HG02759 (cell line): ENCODE measurements at regions not wholly inside any gene's neighbourhood (a gene's known extent, or its start where the extent isn't known, plus 50 kb on each side); places are given as distances from the start of the nearest gene placed in this dataset.

ENCODE experiments used
- ATAC-seq: cut with Tn5 transposase; IDR thresholded peaks from one replicate; pipeline ENCODE4 v1.9.1; 2021; ENCODE audit warnings: mild to moderate bottlenecking, moderate library complexity; ENCODE audit not compliant: unreplicated experiment

DNA sequence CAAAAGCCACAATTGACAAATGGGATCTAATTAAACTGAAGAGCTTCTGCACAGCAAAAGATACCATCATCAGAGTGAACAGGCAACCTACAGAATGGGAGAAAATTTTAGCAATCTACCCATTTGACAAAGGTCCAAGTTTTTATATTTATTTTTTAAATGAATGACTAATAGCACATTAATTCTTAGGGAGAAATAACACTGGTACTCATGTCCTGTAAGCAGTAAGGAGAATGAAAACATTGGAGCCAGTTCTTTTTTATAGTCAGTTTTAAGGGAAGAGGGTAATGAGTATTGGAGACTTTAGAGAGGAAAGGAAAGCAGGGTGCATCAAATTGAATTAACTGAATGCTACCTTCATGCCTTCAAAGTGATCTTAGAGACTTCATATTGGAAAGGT, 404.7 kb upstream of the TGFBR2 start:
- ATAC-seq = no peak

DNA sequence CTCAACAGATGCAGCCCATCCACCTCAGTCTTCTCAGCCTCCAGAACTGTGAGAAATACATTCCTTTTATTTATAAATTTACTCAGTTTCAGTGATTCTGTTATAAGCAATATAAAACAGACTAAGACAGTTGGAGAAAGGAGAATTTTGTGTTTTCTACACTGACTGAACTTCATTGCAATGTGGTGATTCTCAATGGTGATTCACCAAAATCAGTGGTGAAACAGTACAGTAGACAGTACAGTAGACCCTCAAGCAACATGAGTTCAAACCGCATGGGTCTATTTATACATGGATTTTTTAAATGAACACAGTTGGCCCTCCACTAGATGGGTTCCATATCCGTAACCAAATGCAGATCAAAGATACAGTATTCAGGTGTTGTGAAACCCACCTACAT, 403.1 kb upstream of the TGFBR2 start:
- ATAC-seq = no peak

GRCh38 chr3:30204126-30204525, 402.3 kb upstream of the TGFBR2 start:
- no peak for ATAC-seq

GRCh38 chr3:30206051-30206450, 400.4 kb upstream of the TGFBR2 start:
- no peak for ATAC-seq

DNA sequence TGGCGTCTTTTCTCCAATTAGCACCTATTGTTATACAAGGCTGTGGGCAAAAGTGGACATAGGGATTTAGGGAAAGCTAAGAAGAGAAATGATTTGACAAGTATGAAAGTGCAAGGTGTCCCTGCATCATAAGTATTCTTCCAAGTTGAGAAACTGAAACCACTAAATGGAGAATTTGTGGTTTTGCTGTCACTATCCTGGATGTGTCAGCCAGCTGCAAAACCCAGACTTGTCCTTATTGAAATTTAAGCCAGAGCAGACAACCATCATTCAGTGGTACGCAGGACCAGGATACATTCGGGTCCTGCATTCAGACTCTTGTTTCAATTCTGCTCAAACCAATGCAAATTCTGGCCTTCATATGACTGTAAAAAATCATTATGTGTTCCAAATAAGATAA, 384.8 kb upstream of the TGFBR2 start:
- ATAC-seq = no peak

GRCh38 chr3:30222441-30222840, 384.0 kb upstream of the TGFBR2 start:
- ATAC-seq = no peak

- ATAC-seq = no peak
These were observed 381.4 kb upstream of the TGFBR2 start for GRCh38 chr3:30225021-30225420.

DNA sequence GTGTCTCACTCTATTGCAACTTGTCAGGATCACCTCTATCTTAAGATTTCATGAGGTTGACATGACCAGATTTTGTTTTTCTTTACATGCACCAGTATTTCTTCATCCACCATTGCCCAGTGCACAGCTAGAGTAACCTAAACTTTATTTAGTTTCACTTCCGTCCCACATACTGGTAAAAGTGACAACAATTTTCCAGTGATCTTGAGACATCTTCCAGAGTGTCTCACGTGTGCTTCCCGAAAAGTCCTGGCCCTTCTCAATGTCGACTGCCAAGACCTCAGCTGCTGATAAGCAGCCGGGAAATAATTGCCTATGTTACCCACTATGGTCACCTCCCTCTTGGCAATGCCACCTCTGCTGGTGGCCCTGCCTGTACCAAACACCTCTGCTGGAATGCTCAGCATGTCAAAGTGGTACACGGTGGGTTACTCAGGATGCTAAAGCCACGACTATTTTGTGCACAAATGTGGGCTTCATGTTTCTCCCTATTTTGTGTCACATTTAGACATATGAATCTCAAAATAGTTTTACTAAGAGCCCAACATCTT, 379.7 kb upstream of the TGFBR2 start:
- no peak for ATAC-seq

- ATAC-seq = no peak
These were observed 378.7 kb upstream of the TGFBR2 start for GRCh38 chr3:30227571-30228301.

DNA sequence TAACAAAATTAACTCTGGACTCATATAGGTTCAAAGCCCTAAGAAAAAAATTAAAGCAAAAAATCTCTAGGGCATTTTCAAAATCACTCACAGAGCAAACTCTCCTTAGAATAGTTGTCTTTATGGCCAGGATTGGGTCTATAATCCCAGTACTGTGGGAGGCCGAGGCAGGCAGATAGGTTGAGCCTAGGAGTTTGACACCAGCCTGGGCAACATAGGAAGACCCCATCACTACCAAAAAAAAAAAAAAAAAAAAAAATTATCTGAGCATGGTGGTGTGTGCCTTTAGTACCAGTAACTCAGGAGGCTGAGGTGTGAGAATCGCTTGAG, 378.1 kb upstream of the TGFBR2 start:
- no peak for ATAC-seq

DNA sequence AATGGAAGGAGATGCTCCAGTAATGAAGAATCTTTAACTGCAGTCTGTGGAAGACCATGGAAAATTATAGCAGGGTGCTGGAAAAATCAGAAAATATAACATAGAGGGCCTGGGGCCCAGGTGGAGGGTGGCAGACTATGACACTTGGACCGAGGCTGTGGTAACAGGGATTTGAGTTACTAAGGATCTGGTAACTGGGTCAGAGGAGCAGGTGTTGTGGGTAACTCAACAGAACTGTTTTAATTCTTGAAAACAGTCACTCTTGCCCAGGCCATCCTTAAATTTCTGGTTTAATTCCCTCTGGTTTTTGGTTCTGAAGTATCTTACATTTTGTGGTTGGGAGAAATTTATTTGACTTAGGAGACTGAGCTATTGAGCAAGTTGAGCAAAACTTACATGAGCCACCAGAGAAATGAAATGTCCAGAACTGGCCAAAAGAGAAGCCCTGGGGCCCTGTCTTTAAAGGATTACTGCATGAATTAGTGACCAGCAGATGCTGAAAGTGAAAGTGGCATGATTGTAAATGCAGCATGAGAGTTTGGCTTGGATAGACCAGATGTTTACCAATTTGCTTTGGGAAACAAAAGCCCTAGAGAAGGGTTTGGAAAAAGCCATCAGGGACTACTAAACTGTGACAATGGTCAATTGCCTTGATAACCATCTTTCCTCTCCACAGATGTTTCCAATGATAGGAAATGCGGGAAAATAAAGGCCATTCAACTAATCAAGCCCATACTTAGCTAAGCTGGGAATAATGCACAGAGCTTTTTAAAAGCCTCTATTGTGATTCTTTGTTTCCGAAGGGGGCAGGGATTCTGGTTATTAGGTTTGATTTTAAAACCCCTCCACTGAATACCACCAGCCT, 374.9 kb upstream of the TGFBR2 start:
- ATAC-seq = no peak

GRCh38 chr3:30232142-30232541, 374.3 kb upstream of the TGFBR2 start:
- no peak for ATAC-seq

DNA sequence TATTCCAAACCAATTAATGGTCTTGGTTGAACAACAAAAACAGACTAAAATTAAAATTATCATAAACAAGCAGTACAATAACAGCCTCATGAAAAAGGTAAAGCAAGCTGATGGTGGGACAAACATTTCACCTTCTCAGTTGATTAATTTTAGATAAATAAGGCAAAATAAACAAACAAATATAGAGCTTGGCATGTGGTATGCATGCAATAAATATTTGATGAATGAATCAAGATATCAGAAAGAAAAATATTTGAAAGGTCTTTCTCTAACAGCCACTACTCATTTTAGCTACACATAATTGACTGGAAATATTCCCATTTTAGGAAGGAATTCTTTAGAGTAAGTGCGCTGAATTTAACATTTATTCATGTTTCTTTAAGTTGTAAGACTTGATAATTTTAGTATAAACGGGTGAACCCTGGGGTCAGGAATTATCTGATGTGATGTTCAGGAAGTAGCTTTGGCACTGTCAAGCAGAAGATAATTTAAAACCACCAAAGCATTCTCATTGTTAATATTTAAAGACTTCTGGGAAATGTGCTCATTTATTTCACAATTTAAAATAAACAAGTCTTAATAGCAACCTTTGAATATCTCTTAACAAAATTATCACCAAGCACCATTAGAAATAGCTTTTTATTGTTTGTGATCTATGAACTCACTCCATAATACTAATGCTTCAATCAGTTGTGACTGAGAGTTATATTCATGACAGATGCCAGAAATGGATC, 372.3 kb upstream of the TGFBR2 start:
- ATAC-seq = no peak

- no peak for ATAC-seq
These were observed 370.4 kb upstream of the TGFBR2 start for GRCh38 chr3:30236011-30236410.

DNA sequence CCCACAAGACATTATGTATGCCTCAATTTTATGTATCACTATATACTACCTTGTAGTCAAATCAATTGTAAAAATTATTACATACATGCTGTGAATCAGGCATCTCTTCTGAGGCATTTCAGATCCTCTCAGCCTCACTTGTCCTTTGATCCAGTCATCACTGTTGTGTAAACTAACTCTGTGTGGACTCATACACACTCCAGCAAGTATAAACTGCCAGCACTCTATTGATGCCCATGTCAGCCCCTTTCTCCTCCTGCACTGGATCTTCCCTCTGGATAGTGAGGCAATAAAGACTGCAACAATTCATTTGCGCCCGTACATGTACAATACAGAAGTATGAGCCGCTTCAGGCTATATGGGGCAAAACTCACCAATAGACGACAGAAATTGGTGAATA, 364.7 kb upstream of the TGFBR2 start:
- no peak for ATAC-seq

DNA sequence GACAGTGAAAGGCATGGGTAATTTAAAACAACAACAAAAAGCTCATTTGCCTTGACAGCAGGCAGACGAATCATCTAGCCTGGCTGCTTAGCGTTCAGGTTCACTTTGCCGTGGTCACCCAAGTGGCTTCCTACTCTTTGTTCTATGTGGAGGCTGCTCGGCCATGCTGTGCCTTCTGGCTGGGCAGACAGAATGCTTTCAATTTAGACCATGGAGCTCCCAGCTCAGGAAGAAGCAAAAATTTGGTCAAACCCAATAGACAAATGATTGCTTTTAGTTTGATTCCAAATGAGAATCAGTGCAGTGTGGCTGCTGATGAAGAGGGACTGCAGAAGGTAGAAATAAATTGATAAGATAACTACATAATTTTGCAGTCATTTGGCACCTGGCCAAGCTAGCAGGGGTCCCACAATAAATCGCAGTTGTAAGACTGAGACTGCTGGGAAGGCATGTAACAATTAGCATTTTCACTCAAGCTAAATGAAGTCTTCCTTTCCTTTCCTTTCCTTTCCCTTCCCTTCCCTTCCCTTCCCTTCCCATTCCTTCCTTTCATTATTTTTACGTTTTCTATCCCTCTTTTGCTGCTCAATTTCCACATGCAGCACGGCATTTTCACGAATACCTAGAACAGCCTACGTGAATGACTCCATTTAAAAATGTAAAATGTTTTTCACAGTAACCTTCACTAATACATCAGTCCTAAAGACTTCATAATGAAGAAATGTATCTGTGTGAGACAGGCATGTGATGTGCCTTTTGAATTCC, 360.4 kb upstream of the TGFBR2 start:
- ATAC-seq = no peak

DNA sequence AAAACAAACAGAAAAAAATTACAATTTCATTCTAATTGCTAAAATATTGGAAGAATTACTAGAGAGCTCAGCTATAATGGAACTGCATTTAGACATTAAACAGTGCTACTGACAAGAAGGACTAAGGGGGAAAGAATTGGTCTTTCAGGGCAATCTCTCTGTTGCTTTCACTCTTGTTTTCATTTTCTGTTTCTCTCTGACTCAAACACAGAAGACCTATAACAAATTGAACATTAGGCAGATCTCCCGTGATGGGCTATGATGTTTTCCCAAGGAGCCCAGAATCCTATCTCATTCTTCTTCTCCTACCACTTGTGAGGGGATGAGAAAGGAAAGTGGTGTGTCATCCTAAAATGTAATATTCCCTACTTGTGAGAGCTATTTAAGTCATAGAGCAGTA, 358.0 kb upstream of the TGFBR2 start:
- no peak for ATAC-seq

DNA sequence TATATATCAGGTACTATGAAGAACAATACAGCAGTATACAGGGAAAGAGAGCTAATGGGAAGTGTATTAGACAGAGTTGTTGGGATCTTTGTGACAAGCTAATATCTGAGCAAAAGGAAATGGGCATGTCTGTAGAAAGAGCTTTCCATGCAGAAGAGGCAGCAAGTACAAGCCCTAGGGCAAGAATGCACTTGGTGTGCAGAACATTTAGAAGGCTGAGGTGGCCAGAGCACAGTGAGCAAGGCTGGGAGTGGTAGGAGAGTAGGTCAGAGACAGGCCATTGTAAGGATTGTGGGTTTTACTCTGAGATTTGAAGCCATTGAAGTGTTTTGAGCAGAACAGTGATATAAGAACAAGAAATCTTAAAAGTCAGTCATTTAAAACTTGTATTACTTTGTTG, 353.9 kb upstream of the TGFBR2 start:
- ATAC-seq = no peak

GRCh38 chr3:30253832-30254231, 352.6 kb upstream of the TGFBR2 start:
- ATAC-seq = no peak

DNA sequence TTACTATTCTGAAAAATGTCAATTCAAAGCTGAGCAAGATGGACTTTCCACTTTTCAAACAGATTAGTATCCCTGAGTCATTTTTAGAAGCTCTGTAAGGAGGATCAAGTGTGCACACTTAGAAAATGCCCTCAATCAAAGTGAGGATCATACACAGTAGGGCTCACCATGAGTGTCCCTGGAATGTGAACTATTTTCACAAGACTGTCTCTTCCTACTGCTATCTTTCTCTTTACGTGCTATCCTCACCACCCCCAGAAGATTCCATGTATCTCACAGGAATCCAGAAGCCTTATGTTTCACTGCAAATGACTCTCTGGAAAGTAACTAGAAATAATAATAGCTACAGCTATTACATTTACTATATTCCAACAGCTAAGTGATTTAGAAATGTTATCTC, 349.9 kb upstream of the TGFBR2 start:
- no peak for ATAC-seq
